ENCODE measurements at regions not wholly inside any gene's neighbourhood (a gene's known extent, or its start where the extent isn't known, plus 50 kb on each side); places are given as distances from the start of the nearest gene placed in this dataset.

DNA sequence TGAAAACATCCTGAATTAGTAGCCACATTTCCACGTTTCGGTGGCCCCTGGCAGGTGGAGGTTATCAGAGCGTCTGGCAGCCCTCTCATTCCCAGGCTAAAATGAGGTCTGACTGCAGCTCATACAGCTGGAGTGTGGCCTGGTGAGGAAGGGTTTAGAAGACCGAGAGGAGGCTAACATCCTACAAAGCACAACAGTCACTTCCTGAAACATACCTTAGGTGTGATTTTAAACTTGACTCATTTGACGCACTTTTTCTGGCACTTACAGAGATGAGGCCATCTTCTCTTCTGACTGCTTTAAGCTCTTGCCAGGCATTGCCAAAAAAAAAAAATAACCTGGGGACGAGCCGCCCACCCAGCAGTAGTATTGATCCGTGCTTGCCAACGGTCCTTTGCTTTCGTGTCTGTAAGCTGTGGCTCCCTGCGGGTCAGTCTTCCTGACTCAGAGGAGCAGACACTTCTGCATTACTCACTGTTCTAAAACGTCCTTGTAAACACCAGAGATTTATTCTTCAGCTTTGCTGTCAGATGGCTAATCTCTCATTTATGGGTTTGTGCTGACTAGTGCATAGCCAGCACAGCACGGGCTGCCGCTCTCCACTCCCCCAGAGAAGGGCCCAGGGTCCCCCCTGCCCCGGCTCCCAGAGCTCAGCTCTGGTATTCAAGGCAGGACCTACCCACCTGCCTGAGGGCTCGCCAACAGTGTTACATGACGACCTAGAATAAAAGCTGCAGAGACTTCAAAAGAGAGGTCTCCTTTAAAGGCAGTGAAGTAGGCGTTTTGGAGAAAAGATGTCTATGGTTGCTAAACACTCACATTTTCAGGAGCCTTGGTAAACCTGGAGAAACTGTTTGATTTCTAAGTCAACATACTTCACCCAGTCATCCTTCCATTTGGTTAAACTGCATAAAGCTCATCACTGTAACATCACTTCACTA is 78.5 kb upstream of the FRMD1 start:
- Histone ChIP-seq H3K4me1 (ENCODE audit: control insufficient read depth, extremely low read depth, insufficient read depth, low read length) (peaks cover 8% of the 10 kb centered on the region), H2AFZ (ENCODE audit: control insufficient read depth, low read length) (no peak overlapping the region), H3K4me2 (ENCODE audit: control insufficient read depth, extremely low read depth, insufficient read depth, low read depth, low read length) (no peak overlapping the region), H3K27me3 (ENCODE audit: control insufficient read depth, extremely low read depth, insufficient read depth, low read length) (peaks cover 7% of the 10 kb centered on the region), H3K79me2 (ENCODE audit: control insufficient read depth, insufficient read depth, low read length) (no peaks in the 10 kb centered on the region), H3K27ac (ENCODE audit: control insufficient read depth, insufficient read depth, low read length) (no peak overlapping the region), H3K36me3 (ENCODE audit: control insufficient read depth in 2 of 2, extremely low read depth in 1 of 2, insufficient read depth in 2 of 2, low read length in 2 of 2) (no peaks in the 10 kb centered on the region), H4K20me1 (ENCODE audit: control insufficient read depth, extremely low read depth, insufficient read depth, low read length) (no peaks in the 10 kb centered on the region), H3K9me1 (ENCODE audit: control insufficient read depth, extremely low read depth, insufficient read depth, low read length) (no peaks in the 10 kb centered on the region), H3K4me3 (ENCODE audit: control insufficient read depth in 2 of 3, extremely low read depth in 1 of 3, insufficient read depth in 2 of 3, low read depth in 1 of 3, low read length in 3 of 3) (no peak overlapping the region), H3K9ac (ENCODE audit: control insufficient read depth, extremely low read depth, insufficient read depth, low read length) (no peak overlapping the region), H3K9me3 (ENCODE audit: control insufficient read depth, low read depth, low read length) (no peaks in the 10 kb centered on the region)
- FAIRE-seq (peak; percentile 32), DNase-seq (ENCODE audit: low read depth, low spot score) (no peak)
- dilution Hi-C loops (cut with MboI; ENCODE audit: extremely low pct_ligation_motif_present, low sequenced_read_pairs), result no loop called here
- TF ChIP-seq EZH2 (IDR thresholded peaks at IDR 0.05; ENCODE audit: low read length), result no peak
- TF ChIP-seq, protein P1, sequence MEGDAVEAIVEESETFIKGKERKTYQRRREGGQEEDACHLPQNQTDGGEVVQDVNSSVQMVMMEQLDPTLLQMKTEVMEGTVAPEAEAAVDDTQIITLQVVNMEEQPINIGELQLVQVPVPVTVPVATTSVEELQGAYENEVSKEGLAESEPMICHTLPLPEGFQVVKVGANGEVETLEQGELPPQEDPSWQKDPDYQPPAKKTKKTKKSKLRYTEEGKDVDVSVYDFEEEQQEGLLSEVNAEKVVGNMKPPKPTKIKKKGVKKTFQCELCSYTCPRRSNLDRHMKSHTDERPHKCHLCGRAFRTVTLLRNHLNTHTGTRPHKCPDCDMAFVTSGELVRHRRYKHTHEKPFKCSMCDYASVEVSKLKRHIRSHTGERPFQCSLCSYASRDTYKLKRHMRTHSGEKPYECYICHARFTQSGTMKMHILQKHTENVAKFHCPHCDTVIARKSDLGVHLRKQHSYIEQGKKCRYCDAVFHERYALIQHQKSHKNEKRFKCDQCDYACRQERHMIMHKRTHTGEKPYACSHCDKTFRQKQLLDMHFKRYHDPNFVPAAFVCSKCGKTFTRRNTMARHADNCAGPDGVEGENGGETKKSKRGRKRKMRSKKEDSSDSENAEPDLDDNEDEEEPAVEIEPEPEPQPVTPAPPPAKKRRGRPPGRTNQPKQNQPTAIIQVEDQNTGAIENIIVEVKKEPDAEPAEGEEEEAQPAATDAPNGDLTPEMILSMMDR (optimal IDR thresholded peaks at IDR 0.05 in 1 of 3, IDR thresholded peaks at IDR 0.05 in 1 of 3, conservative IDR thresholded peaks at IDR 0.05 in 1 of 3; ENCODE audit: extremely low read depth in 1 of 3, insufficient read depth in 2 of 3, low read length in 3 of 3), result no peak

DNA sequence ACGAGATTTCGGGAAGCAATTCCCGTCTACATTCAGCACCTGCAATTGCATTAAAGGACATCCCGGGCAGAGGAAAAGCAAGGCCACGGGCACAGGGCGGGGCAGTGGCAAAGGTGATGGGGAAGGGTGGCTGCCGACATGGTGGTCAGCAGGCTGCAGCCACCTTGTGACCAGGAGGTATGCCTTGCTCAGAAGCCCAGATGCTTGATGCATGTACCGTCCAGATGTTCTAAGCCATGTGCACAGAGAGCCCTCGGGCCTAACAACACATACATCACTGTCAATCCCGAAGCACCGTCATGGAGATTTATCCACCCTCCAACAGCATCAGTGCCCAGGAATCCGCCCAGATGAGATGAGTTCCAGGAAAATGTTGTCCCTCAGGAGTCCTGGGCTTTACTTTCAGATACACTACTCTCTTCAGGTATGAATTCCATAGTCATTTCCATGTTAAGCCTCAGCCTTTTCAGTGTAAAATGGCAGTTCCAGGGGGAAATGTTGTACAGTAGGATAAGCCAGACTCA is 77.8 kb upstream of the FRMD1 start:
- dilution Hi-C loops (cut with MboI; ENCODE audit: extremely low pct_ligation_motif_present, low sequenced_read_pairs), result no loop called here
- H3K27me3 ChIP-seq (ENCODE audit: control insufficient read depth, extremely low read depth, insufficient read depth, low read length), result peaks cover 7% of the 10 kb centered on the region
- H3K79me2 ChIP-seq (ENCODE audit: control insufficient read depth, insufficient read depth, low read length), result no peaks in the 10 kb centered on the region
- no peaks in the 10 kb centered on the region for H3K36me3 ChIP-seq (ENCODE audit: control insufficient read depth in 2 of 2, extremely low read depth in 1 of 2, insufficient read depth in 2 of 2, low read length in 2 of 2)
- H3K9me3 ChIP-seq (ENCODE audit: control insufficient read depth, low read depth, low read length), result no peaks in the 10 kb centered on the region
- H3K4me1 ChIP-seq (ENCODE audit: control insufficient read depth, extremely low read depth, insufficient read depth, low read length), result peaks cover 8% of the 10 kb centered on the region
- H2AFZ ChIP-seq (ENCODE audit: control insufficient read depth, low read length), result no peak overlapping the region
- H3K4me2 ChIP-seq (ENCODE audit: control insufficient read depth, extremely low read depth, insufficient read depth, low read depth, low read length), result no peak overlapping the region
- H3K9ac ChIP-seq (ENCODE audit: control insufficient read depth, extremely low read depth, insufficient read depth, low read length), result no peak overlapping the region
- no peak overlapping the region for H3K27ac ChIP-seq (ENCODE audit: control insufficient read depth, insufficient read depth, low read length)
- no peaks in the 10 kb centered on the region for H4K20me1 ChIP-seq (ENCODE audit: control insufficient read depth, extremely low read depth, insufficient read depth, low read length)
- FAIRE-seq, result no peak
- TF ChIP-seq, protein P1 (optimal IDR thresholded peaks at IDR 0.05 in 1 of 3, IDR thresholded peaks at IDR 0.05 in 1 of 3, conservative IDR thresholded peaks at IDR 0.05 in 1 of 3; ENCODE audit: extremely low read depth in 1 of 3, insufficient read depth in 2 of 3, low read length in 3 of 3), result no peak
- TF ChIP-seq EZH2 (IDR thresholded peaks at IDR 0.05; ENCODE audit: low read length), result no peak
- no peaks in the 10 kb centered on the region for H3K9me1 ChIP-seq (ENCODE audit: control insufficient read depth, extremely low read depth, insufficient read depth, low read length)
- H3K4me3 ChIP-seq (ENCODE audit: control insufficient read depth in 2 of 3, extremely low read depth in 1 of 3, insufficient read depth in 2 of 3, low read depth in 1 of 3, low read length in 3 of 3), result no peak overlapping the region
- DNase-seq (ENCODE audit: low read depth, low spot score), result no peak
